ENCODE measurements at regions not wholly inside any gene's neighbourhood (a gene's known extent, or its start where the extent isn't known, plus 50 kb on each side); places are given as distances from the start of the nearest gene placed in this dataset.

DNA sequence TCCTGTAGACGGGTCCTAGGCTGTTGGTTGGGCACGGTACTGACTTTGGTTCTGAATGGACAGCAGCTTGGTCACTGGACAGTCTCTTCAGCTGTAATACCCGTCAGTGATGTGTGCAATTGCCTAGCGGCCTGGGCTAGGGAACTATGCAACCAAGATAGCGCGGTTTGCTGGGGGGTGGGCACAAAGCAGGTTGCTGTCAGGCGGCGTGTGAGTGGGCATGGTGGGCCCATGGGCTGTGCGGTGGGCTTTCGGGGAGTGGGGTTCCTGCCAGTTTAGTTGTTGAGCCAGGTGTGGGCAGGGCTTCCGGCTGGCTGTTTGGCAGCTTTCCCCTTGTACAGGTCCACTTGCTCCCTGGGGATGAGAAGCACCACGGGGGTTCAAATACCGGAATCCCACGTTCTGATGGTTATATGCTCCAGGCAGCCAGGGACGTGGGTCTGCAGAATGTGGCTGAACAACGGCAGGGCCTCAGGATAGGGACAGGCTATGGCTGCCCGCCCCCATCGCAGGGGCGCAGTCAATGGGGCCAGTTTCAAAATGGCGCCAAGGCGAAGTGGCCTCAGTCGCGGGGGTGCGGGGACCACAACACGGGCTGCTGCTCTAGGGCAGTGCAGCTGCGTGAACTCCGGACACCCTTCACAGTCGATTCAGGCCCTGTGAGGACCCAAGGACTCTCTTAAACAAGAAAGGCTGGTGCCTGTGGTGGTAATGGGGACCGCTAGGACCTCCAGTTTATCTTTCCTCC, 407.5 kb upstream of the FIGN start:
- TF ChIP-seq, protein P1, sequence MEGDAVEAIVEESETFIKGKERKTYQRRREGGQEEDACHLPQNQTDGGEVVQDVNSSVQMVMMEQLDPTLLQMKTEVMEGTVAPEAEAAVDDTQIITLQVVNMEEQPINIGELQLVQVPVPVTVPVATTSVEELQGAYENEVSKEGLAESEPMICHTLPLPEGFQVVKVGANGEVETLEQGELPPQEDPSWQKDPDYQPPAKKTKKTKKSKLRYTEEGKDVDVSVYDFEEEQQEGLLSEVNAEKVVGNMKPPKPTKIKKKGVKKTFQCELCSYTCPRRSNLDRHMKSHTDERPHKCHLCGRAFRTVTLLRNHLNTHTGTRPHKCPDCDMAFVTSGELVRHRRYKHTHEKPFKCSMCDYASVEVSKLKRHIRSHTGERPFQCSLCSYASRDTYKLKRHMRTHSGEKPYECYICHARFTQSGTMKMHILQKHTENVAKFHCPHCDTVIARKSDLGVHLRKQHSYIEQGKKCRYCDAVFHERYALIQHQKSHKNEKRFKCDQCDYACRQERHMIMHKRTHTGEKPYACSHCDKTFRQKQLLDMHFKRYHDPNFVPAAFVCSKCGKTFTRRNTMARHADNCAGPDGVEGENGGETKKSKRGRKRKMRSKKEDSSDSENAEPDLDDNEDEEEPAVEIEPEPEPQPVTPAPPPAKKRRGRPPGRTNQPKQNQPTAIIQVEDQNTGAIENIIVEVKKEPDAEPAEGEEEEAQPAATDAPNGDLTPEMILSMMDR (conservative IDR thresholded peaks at IDR 0.05; ENCODE audit: low read depth, low read length), result no peak
- TF ChIP-seq MAFK (IDR thresholded peaks at IDR 0.05; ENCODE audit: low read depth, low read length) (no peak), RFX5 (IDR thresholded peaks at IDR 0.05; ENCODE audit: low read depth, low read length) (no peak), POLR2A (IDR thresholded peaks at IDR 0.05; ENCODE audit: low read depth, low read length) (no peak), MAZ (IDR thresholded peaks at IDR 0.05; ENCODE audit: borderline replicate concordance, low read depth, low read length) (no peak), RCOR1 (IDR thresholded peaks at IDR 0.05; ENCODE audit: insufficient replicate concordance, low read length) (no peak), CEBPB (IDR thresholded peaks at IDR 0.05; ENCODE audit: low read depth, low read length) (no peak)

Data from IMR-90 (cell line).